T-cell (primary cell): ENCODE measurements at regions not wholly inside any gene's neighbourhood (a gene's known extent, or its start where the extent isn't known, plus 50 kb on each side); places are given as distances from the start of the nearest gene placed in this dataset.

Experiments
- ATAC-seq, 4 experiments: fragments of 200-7000 bp in 3 of 4; fragments of 150-1000 bp in 1 of 4; cut with Tn5 transposase; replicated peaks in 1 of 4; 1 replicate in 3 of 4; 2 replicates in 1 of 4; pipeline ENCODE4 v1.10.0; 2021; ENCODE audit warnings: moderate library complexity in 3 of 4, mild to moderate bottlenecking in 2 of 4, moderate number of reproducible peaks in 1 of 4
- CTCF ChIA-PET, 2 donors: fragments of 300-600 bp; sonication (Branson Sonifier 250); formaldehyde crosslinking; loops; one replicate each; lab custom pipeline; 2022; ENCODE audit warnings: antibody characterized with exemption in 2 of 2; lab: Charles Lee
- POLR2A ChIA-PET, 2 donors: fragments of 300-600 bp; sonication (Branson Sonifier 250); formaldehyde crosslinking; loops; one replicate each; lab custom pipeline; 2022; ENCODE audit warnings: antibody characterized with exemption in 2 of 2; lab: Charles Lee
- DNase-seq, 35 experiments: peaks; one replicate each; pipeline versions ENCODE4 v3.0.0 to v3.0.0-alpha.2; 2013 to 2023
- H3K27ac ChIP-seq: one replicate; pipeline ENCODE4 v1.5.1; 2013; ENCODE audit warnings: low read length
- H3K27me3 ChIP-seq, 2 experiments: replicated peaks in 1 of 2; 1 replicate in 1 of 2; 2 replicates in 1 of 2; pipeline versions ENCODE4 v1.6.1 to v1.7.0; 2013; ENCODE audit warnings: low read length in 1 of 2, mixed read lengths in 1 of 2; ENCODE audit not compliant: control insufficient read depth in 2 of 2, insufficient read depth in 2 of 2; ENCODE audit errors: extremely low read depth in 1 of 2
- H3K36me3 ChIP-seq, 2 donors: 1 replicate in 1 of 2; 2 replicates in 1 of 2; pipeline versions ENCODE4 v1.6.1 to v1.7.0; 2013; ENCODE audit warnings: low read length in 1 of 2; ENCODE audit not compliant: control insufficient read depth in 2 of 2, insufficient read depth in 1 of 2; ENCODE audit errors: extremely low read depth in 1 of 2
- H3K4me1 ChIP-seq, 2 experiments: 1 replicate in 1 of 2; 2 replicates in 1 of 2; pipeline versions ENCODE4 v1.6.1 to v1.7.0; 2013; ENCODE audit warnings: low read length in 2 of 2, mixed read lengths in 1 of 2; ENCODE audit not compliant: insufficient read depth in 2 of 2, control insufficient read depth in 1 of 2; ENCODE audit errors: extremely low read depth in 1 of 2
- H3K4me3 ChIP-seq, 2 donors: 1 replicate in 1 of 2; 2 replicates in 1 of 2; pipeline versions ENCODE4 v1.5.1 to v1.7.0; 2013; ENCODE audit warnings: mild to moderate bottlenecking in 2 of 2, low read length in 1 of 2, moderate library complexity in 1 of 2; ENCODE audit not compliant: control insufficient read depth in 1 of 2; ENCODE audit errors: extremely low read depth in 1 of 2
- H3K9me3 ChIP-seq: 2 replicates; pipeline ENCODE4 v1.7.0; 2013
- H3K27ac Mint-ChIP-seq, 2 donors: one replicate each; pipeline ENCODE4 v1.8.0; 2020 to 2021; ENCODE audit warnings: mild to moderate bottlenecking in 2 of 2, mixed read lengths in 2 of 2
- H3K27me3 Mint-ChIP-seq, 2 donors: one replicate each; pipeline ENCODE4 v1.8.0; 2021 to 2022; ENCODE audit warnings: mixed read lengths in 2 of 2
- H3K36me3 Mint-ChIP-seq: one replicate; pipeline ENCODE4 v1.8.0; 2021; ENCODE audit warnings: mixed read lengths
- H3K4me1 Mint-ChIP-seq, 3 donors: one replicate each; pipeline ENCODE4 v1.8.0; 2020 to 2022; ENCODE audit warnings: mixed read lengths in 3 of 3, mild to moderate bottlenecking in 1 of 3
- H3K4me3 Mint-ChIP-seq, 3 donors: one replicate each; pipeline ENCODE4 v1.8.0; 2020 to 2022; ENCODE audit warnings: mild to moderate bottlenecking in 3 of 3, mixed read lengths in 3 of 3, moderate library complexity in 3 of 3
- H3K9me3 Mint-ChIP-seq, 3 donors: one replicate each; pipeline ENCODE4 v1.8.0; 2020 to 2022; ENCODE audit warnings: mixed read lengths in 3 of 3
- WGBS: methylation state at CpG from one replicate; pipeline ENCODE4 v1.1.5; 2013; ENCODE audit warnings: missing lambda C conversion rate; ENCODE audit not compliant: insufficient coverage; 5-methylcytosine and 5-hydroxymethylcytosine counted together

GRCh38 chr5:143733665-143734455 lies 78.1 kb upstream of the HMHB1 start:
- Histone ChIP-seq H3K36me3 (no peaks in the 10 kb centered on the region), H3K27ac (no peak overlapping the region), H3K9me3 (no peaks in the 10 kb centered on the region), H3K27me3 (no peaks in the 10 kb centered on the region), H3K4me3 (no peak overlapping the region), H3K4me1 (no peaks in the 10 kb centered on the region)
- no peak overlapping the region for H3K4me3 Mint-ChIP-seq
- H3K27ac Mint-ChIP-seq: no peak overlapping the region
- H3K9me3 Mint-ChIP-seq: no peaks in the 10 kb centered on the region
- ATAC-seq: no peak
- 89% methylated on average over 5 of the region's 6 CpGs for WGBS
- H3K4me1 Mint-ChIP-seq: no peaks in the 10 kb centered on the region
- no peaks in the 10 kb centered on the region for H3K36me3 Mint-ChIP-seq
- peaks cover 0 to 15% of the 10 kb centered on the region in 2 donors for H3K27me3 Mint-ChIP-seq
- DNase-seq: no peak
- CTCF ChIA-PET: interaction anchor here in 1 of 2 donors (0.6 kb wide), 2 partner anchors 102 to 1499 kb away, joined by 3 to 4 read pairs; no protein-coding TSS in a partner anchor
- POLR2A ChIA-PET: interaction anchor here in 1 of 2 donors (0.6 kb wide), 1 partner anchor 69 kb away, joined by 5 read pairs; no protein-coding TSS in a partner anchor

DNA sequence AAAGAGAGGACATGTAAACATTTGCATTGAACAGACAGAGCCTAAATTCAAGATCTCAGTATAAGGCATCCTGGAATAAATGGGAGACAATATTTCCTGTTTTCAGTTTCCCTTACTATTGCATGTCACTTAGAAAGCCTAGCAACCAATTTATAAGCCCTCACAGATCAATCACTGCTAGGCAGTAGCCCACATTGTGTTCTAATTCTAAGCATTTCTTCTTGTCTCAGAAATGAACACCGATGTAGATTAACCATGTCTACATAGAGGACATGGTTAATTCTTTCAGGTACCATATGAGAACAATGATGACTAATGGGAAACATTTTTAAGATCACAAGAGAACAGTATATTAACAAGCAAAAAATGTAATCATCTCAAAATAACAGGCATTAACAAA lies 79.6 kb upstream of the HMHB1 start:
- no CpG with 5 or more reads among the region's 1 CpG for WGBS
- ChIA-PET POLR2A (no interaction called here), CTCF (no interaction called here)
- no peaks in the 10 kb centered on the region for H3K9me3 ChIP-seq
- no peak overlapping the region for H3K4me3 ChIP-seq
- Mint-ChIP-seq H3K27ac (no peak overlapping the region), H3K27me3 (peaks cover 2 to 15% of the 10 kb centered on the region in 2 donors), H3K4me3 (no peak overlapping the region), H3K4me1 (no peaks in the 10 kb centered on the region), H3K9me3 (no peaks in the 10 kb centered on the region), H3K36me3 (no peaks in the 10 kb centered on the region)
- DNase-seq: no peak
- H3K27me3 ChIP-seq: peaks cover 0 to 4% of the 10 kb centered on the region in 2 experiments
- no peak overlapping the region for H3K27ac ChIP-seq
- ATAC-seq: no peak
- H3K36me3 ChIP-seq: no peaks in the 10 kb centered on the region
- no peaks in the 10 kb centered on the region for H3K4me1 ChIP-seq

DNA sequence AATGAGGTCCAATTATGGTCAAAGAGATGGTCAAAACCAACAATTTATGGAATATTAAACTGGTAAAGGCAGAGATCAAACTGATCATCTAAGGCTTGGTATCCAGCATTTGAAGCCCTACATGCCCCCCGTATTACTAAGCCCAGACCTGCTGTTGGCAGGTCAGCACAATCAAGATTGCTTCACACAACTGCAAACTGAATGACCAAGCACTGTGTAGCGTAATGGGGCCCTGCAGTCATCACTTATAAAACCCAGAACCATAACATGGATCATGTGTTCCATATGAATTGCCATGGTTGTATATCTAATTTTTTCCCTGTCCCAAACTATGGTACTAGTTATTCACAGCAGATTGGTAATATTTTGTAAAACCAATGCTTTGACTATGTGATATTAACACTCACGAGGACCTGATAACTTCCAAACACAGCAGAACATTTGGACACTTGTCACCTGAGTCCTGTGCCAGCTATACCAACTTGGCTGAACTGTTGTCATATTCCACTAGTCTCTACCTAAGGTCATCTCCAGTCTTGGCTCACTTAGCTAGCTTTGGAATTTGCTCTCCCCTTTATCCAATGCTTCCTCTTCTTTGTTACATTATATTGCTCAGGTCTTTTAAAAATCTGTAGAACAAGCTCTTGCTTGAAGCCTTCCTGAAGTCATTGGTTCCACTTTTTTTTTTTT lies 81.7 kb upstream of the HMHB1 start:
- ChIA-PET POLR2A (no interaction called here), CTCF (interaction anchor here in 1 of 2 donors (0.6 to 0.7 kb wide), 2 partner anchors 170 to 530 kb away, joined by 3 read pairs; no protein-coding TSS in a partner anchor)
- H3K4me3 ChIP-seq: no peak overlapping the region
- no peaks in the 10 kb centered on the region for H3K4me1 ChIP-seq
- DNase-seq (no peak), ATAC-seq (no peak)
- no peaks in the 10 kb centered on the region for H3K9me3 ChIP-seq
- H3K9me3 Mint-ChIP-seq: peaks cover 0 to 4% (median 0%) of the 10 kb centered on the region in 3 donors
- H3K36me3 Mint-ChIP-seq: no peaks in the 10 kb centered on the region
- peaks cover 0 to 4% of the 10 kb centered on the region in 2 experiments for H3K27me3 ChIP-seq
- H3K27ac ChIP-seq: no peak overlapping the region
- H3K27me3 Mint-ChIP-seq: peaks cover 2 to 15% of the 10 kb centered on the region in 2 donors
- no peaks in the 10 kb centered on the region for H3K4me1 Mint-ChIP-seq
- WGBS: 89% methylated on average over 1 of the region's 3 CpGs
- no peak overlapping the region for H3K4me3 Mint-ChIP-seq
- H3K36me3 ChIP-seq: no peaks in the 10 kb centered on the region
- no peak overlapping the region for H3K27ac Mint-ChIP-seq

GRCh38 chr5:143729334-143729946 lies 82.5 kb upstream of the HMHB1 start:
- Histone ChIP-seq H3K36me3 (no peaks in the 10 kb centered on the region), H3K27ac (no peak overlapping the region), H3K27me3 (peaks cover 0 to 4% of the 10 kb centered on the region in 2 experiments), H3K4me3 (no peak overlapping the region), H3K4me1 (no peaks in the 10 kb centered on the region), H3K9me3 (no peaks in the 10 kb centered on the region)
- ChIA-PET CTCF (interaction anchor here in 1 of 2 donors (0.6 kb wide), 1 partner anchor 531 kb away, joined by 3 read pairs; no protein-coding TSS in a partner anchor), POLR2A (no interaction called here)
- DNase-seq: no peak
- no peak for ATAC-seq
- H3K36me3 Mint-ChIP-seq: peaks cover 5% of the 10 kb centered on the region
- no CpG with 5 or more reads among the region's 1 CpG for WGBS
- H3K27me3 Mint-ChIP-seq: peaks cover 2 to 15% of the 10 kb centered on the region in 2 donors
- H3K4me1 Mint-ChIP-seq: no peaks in the 10 kb centered on the region
- no peak overlapping the region for H3K27ac Mint-ChIP-seq
- peaks cover 6 to 10% (median 7%) of the 10 kb centered on the region in 3 donors for H3K9me3 Mint-ChIP-seq
- H3K4me3 Mint-ChIP-seq: no peak overlapping the region

GRCh38 chr5:143723159-143723558 lies 88.8 kb upstream of the HMHB1 start:
- ChIA-PET CTCF (no interaction called here), POLR2A (interaction anchor here in 1 of 2 donors (0.6 kb wide), 1 partner anchor 50 kb away, joined by 3 read pairs; no protein-coding TSS in a partner anchor)
- no peak overlapping the region for H3K4me3 ChIP-seq
- no peak overlapping the region for H3K27ac ChIP-seq
- no peaks in the 10 kb centered on the region for H3K9me3 ChIP-seq
- Mint-ChIP-seq H3K4me3 (no peak overlapping the region), H3K36me3 (peaks cover 5% of the 10 kb centered on the region), H3K27me3 (peaks cover 0 to 2% of the 10 kb centered on the region in 2 donors), H3K27ac (no peak overlapping the region), H3K9me3 (peaks cover 14 to 15% (median 14%) of the 10 kb centered on the region in 3 donors), H3K4me1 (no peaks in the 10 kb centered on the region)
- H3K27me3 ChIP-seq: peaks cover 0 to 4% of the 10 kb centered on the region in 2 experiments
- H3K4me1 ChIP-seq: no peaks in the 10 kb centered on the region
- DNase-seq (no peak), ATAC-seq (no peak)
- H3K36me3 ChIP-seq: no peaks in the 10 kb centered on the region

DNA sequence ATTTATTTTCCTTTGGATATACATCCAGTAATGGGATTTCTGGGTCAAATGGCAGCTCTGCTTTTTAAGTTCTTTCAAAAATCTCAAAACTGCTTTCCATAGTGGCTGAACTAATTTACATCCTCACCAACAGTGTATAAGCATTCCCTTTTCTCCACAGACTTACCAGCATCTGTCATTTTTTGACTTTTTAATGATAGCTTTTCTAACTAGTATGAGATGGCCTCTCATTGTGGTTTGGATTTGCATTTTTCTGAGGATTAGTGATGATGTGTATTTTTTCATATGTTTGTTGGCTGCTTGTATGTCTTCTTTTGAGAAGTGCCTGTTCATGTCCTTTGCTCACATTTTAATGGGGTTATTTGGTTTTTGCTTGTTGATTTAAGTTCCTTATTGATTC lies 90.0 kb upstream of the HMHB1 start:
- POLR2A ChIA-PET: no interaction called here
- no peak overlapping the region for H3K4me3 Mint-ChIP-seq
- no peaks in the 10 kb centered on the region for H3K27me3 Mint-ChIP-seq
- no peak overlapping the region for H3K27ac Mint-ChIP-seq
- Histone ChIP-seq H3K4me1 (no peaks in the 10 kb centered on the region), H3K27me3 (no peaks in the 10 kb centered on the region), H3K4me3 (no peak overlapping the region), H3K36me3 (no peaks in the 10 kb centered on the region), H3K9me3 (no peaks in the 10 kb centered on the region), H3K27ac (no peak overlapping the region)
- CTCF ChIA-PET: interaction anchor here in 1 of 2 donors (0.6 kb wide), 1 partner anchor 18 kb away, joined by 20 read pairs; no protein-coding TSS in a partner anchor
- no peak for ATAC-seq
- no peak for DNase-seq
- peaks cover 14 to 15% (median 14%) of the 10 kb centered on the region in 3 donors for H3K9me3 Mint-ChIP-seq
- peaks cover 5% of the 10 kb centered on the region for H3K36me3 Mint-ChIP-seq
- H3K4me1 Mint-ChIP-seq: peaks cover 0 to 2% (median 0%) of the 10 kb centered on the region in 3 donors
